Gastrocnemius medialis (tissue), 4 donors: ENCODE measurements at regions not wholly inside any gene's neighbourhood (a gene's known extent, or its start where the extent isn't known, plus 50 kb on each side); places are given as distances from the start of the nearest gene placed in this dataset.
"Not testable (repeated sequence)": the region's sequence is repeated elsewhere in the genome, so short reads cannot be mapped to it uniquely, and the experiment has no call there.

ENCODE experiments used
- ATAC-seq, 2 donors: fragments of 150-250 bp; one replicate each; pipeline ENCODE4 v1.9.1; 2016
- DNase-seq, 2 donors: peaks; one replicate each; pipeline ENCODE4 v3.0.0-alpha.2; 2019
- H3K27ac ChIP-seq, 4 donors: fragments of 200-600 bp; sonication (generic); 1 replicate in 1 of 4; 2 replicates in 3 of 4; pipeline ENCODE4 v1.5.1; 2016 to 2018; ENCODE audit warnings: mild to moderate bottlenecking in 2 of 4, moderate library complexity in 1 of 4
- H3K27me3 ChIP-seq, 3 donors: fragments of 200-600 bp; sonication (generic) in 2 of 3; 1 replicate in 1 of 3; 2 replicates in 2 of 3; pipeline versions ENCODE4 v1.5.1 to v1.6.0; 2016 to 2019; ENCODE audit warnings: mild to moderate bottlenecking in 1 of 3, moderate library complexity in 1 of 3
- H3K36me3 ChIP-seq, 2 donors: fragments of 200-600 bp; sonication (generic) in 1 of 2; one replicate each; pipeline ENCODE4 v1.5.1; 2017 to 2018
- H3K4me1 ChIP-seq, 2 donors: fragments of 200-600 bp; sonication (generic) in 1 of 2; one replicate each; pipeline ENCODE4 v1.5.1; 2016 to 2017; ENCODE audit warnings: mild to moderate bottlenecking in 2 of 2
- H3K4me3 ChIP-seq, 4 donors: fragments of 200-600 bp; sonication (generic) in 3 of 4; 1 replicate in 1 of 4; 2 replicates in 3 of 4; pipeline ENCODE4 v1.5.1; 2016 to 2019; ENCODE audit warnings: mild to moderate bottlenecking in 2 of 4
- H3K9me3 ChIP-seq, 3 donors: fragments of 200-600 bp; sonication (generic) in 2 of 3; 1 replicate in 1 of 3; 2 replicates in 2 of 3; pipeline ENCODE4 v1.5.1; 2016 to 2019
- POLR2A ChIP-seq, 2 donors: fragments of 450-650 bp; IDR thresholded peaks; one replicate each; pipeline ENCODE4 v1.6.1; 2017; ENCODE audit warnings: antibody characterized with exemption in 2 of 2, mild to moderate bottlenecking in 2 of 2, moderate library complexity in 2 of 2
- in situ Hi-C, 4 donors: fragments of 200-750 bp; cut with MboI; loops; one replicate each; pipeline versions ENCODE4 v1.15.0 to v1.8.0; 2017; ENCODE audit warnings: low sequenced_read_pairs in 4 of 4
- intact Hi-C: fragments of 100-400 bp; cut with DNase I; formaldehyde crosslinking; loops from one replicate; pipeline ENCODE4 v1.15.1; 2023; ENCODE audit warnings: low total_unique reads
- TF ChIP-seq, protein P1 (sequence below), 5 experiments: fragments of 450-650 bp in 3 of 5; fragments of 200-600 bp in 2 of 5; sonication (generic) in 2 of 5; IDR thresholded peaks in 4 of 5; conservative IDR thresholded peaks in 1 of 5; 1 replicate in 4 of 5; 2 replicates in 1 of 5; pipeline ENCODE4 v1.5.1; 2016 to 2019; ENCODE audit warnings: antibody characterized with exemption in 5 of 5, mild to moderate bottlenecking in 3 of 5, moderate library complexity in 3 of 5

DNA sequence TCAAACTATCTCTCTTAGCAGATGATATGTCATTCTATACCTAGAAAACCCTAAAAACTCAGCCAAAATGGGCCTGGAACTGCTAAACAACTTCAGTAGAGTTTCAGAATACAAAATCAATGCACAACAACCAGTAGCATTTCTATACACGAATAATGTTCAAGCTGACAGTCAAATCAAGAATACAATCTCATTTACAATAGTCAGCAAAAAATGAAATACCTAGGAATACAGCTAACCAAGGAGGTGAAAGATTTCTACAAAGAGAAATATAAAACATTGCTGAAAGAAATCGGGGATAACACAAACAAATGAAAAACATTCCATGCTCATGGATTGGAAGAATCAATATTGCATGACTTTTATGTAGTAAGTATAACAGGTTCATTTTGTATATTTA lies 804.8 kb downstream of the SLITRK1 start:
- no peak for TF ChIP-seq POLR2A (IDR thresholded peaks at IDR 0.05)
- TF ChIP-seq, protein P1, sequence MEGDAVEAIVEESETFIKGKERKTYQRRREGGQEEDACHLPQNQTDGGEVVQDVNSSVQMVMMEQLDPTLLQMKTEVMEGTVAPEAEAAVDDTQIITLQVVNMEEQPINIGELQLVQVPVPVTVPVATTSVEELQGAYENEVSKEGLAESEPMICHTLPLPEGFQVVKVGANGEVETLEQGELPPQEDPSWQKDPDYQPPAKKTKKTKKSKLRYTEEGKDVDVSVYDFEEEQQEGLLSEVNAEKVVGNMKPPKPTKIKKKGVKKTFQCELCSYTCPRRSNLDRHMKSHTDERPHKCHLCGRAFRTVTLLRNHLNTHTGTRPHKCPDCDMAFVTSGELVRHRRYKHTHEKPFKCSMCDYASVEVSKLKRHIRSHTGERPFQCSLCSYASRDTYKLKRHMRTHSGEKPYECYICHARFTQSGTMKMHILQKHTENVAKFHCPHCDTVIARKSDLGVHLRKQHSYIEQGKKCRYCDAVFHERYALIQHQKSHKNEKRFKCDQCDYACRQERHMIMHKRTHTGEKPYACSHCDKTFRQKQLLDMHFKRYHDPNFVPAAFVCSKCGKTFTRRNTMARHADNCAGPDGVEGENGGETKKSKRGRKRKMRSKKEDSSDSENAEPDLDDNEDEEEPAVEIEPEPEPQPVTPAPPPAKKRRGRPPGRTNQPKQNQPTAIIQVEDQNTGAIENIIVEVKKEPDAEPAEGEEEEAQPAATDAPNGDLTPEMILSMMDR (IDR thresholded peaks at IDR 0.05 in 4 of 5, conservative IDR thresholded peaks at IDR 0.05 in 1 of 5): no peak
- intact Hi-C loops: no loop called here
- no peaks in the 10 kb centered on the region for H3K4me1 ChIP-seq
- H3K27me3 ChIP-seq: no peaks in the 10 kb centered on the region
- no peak overlapping the region for H3K4me3 ChIP-seq
- DNase-seq (no peak), ATAC-seq (no peak)
- in situ Hi-C loops: no loop called here
- no peak overlapping the region for H3K27ac ChIP-seq
- no peaks in the 10 kb centered on the region for H3K9me3 ChIP-seq
- no peaks in the 10 kb centered on the region for H3K36me3 ChIP-seq

DNA sequence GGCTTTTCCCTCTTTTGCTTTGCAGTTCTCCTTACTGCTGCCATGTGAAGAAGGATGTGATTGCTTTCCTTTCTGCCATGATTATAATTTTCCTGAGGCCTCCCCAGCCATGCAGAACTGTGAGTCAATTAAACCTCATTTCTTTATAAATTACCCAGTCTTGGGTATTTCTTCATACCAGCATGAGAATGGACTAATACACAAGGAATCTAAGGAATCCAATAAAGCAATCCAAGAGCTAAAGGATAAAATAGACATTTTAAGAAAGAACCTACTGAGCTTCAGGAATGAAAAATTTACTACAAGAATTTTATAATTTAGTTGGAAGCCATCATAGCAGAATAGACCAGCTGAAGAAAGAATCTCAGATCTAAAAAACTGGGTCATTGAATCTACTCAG lies 808.3 kb downstream of the SLITRK1 start:
- in situ Hi-C loops, H3K36me3 ChIP-seq, intact Hi-C loops, H3K4me3 ChIP-seq, ATAC-seq, H3K27me3 ChIP-seq, H3K9me3 ChIP-seq, H3K4me1 ChIP-seq, DNase-seq: not testable (repeated sequence)
- H3K27ac ChIP-seq: peak overlapping the region in 1 of 4 donors; percentile 16

DNA sequence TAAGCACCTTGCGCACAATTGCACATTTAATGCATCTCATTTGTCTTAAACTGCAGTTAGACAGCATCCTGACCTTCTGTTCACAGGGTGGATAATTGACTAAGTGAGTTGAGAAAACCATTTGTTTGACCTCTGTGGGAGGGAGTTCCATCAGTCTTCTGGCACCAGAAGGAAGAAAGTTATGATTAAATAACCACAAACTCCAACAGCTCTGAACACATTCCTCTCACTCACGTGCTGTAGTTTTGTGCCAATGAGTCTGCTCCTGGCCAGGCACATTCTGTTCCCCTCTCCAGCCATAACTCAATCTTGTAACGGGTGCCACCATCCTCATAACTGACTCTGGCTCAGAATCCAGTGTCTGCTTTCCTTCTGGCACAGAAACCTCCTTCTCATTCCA lies 817.2 kb downstream of the SLITRK1 start:
- H3K27ac ChIP-seq: peak overlapping the region in 1 of 4 donors; percentile 46
- H3K4me3 ChIP-seq: no peak overlapping the region
- H3K36me3 ChIP-seq: no peaks in the 10 kb centered on the region
- in situ Hi-C loops: no loop called here
- H3K27me3 ChIP-seq: no peaks in the 10 kb centered on the region
- H3K9me3 ChIP-seq: no peaks in the 10 kb centered on the region
- no peak for TF ChIP-seq POLR2A (IDR thresholded peaks at IDR 0.05)
- TF ChIP-seq, protein P1 (IDR thresholded peaks at IDR 0.05 in 4 of 5, conservative IDR thresholded peaks at IDR 0.05 in 1 of 5): no peak
- peak; percentile 99 to 100 for ATAC-seq
- DNase-seq: peak; percentile 77 to 80
- intact Hi-C loops: no loop called here
- H3K4me1 ChIP-seq: peaks cover 0 to 5% of the 10 kb centered on the region in 2 donors

DNA sequence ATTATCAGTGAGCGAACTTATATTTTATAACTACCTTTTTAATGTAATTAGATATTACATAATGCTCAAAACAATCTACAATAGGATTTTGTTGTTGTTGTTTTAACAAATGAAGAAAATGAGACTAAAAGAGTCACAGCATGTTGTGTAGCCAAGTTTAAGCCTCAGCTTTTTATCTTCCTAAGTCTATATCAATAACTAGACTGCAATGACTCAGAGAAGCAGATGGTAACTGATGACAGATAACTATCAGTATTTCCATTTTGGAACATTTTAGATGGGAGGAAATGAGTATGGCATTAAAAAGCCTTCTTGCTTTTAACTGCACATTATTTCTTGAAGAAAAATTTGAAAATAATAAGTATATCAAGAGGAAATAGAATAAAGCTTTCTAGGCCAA lies 825.2 kb downstream of the SLITRK1 start:
- H3K9me3 ChIP-seq: no peaks in the 10 kb centered on the region
- H3K27me3 ChIP-seq: no peaks in the 10 kb centered on the region
- ATAC-seq (no peak), DNase-seq (no peak)
- no peaks in the 10 kb centered on the region for H3K4me1 ChIP-seq
- in situ Hi-C loops: no loop called here
- H3K4me3 ChIP-seq: no peak overlapping the region
- H3K36me3 ChIP-seq: no peaks in the 10 kb centered on the region
- H3K27ac ChIP-seq: no peak overlapping the region
- intact Hi-C loops: no loop called here
- no peak for TF ChIP-seq POLR2A (IDR thresholded peaks at IDR 0.05)
- TF ChIP-seq, protein P1 (IDR thresholded peaks at IDR 0.05 in 4 of 5, conservative IDR thresholded peaks at IDR 0.05 in 1 of 5): no peak

DNA sequence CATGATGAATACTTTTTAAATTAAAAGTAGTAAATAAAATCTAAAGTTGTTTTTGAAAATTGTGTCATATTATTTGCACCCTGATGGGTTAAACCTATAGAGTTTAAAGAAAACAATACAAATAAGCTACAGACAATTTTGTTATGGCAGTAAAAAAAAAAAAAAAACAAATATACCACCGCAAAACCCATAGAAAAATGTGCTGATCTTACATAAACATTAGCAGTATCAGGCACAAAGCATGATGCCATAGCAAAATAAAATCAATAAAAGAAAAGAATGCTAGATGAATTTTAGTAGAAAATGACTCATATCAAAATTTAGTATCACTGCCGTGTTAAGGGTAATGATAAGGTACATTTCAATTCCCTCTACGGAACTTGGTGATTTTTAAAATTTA lies 826.0 kb downstream of the SLITRK1 start:
- in situ Hi-C loops (no loop called here), intact Hi-C loops (no loop called here)
- TF ChIP-seq, protein P1 (IDR thresholded peaks at IDR 0.05 in 4 of 5, conservative IDR thresholded peaks at IDR 0.05 in 1 of 5): no peak
- TF ChIP-seq POLR2A (IDR thresholded peaks at IDR 0.05): no peak
- ATAC-seq: no peak
- Histone ChIP-seq H3K4me1 (no peaks in the 10 kb centered on the region), H3K36me3 (no peaks in the 10 kb centered on the region), H3K27me3 (no peaks in the 10 kb centered on the region), H3K27ac (no peak overlapping the region), H3K9me3 (no peaks in the 10 kb centered on the region), H3K4me3 (no peak overlapping the region)
- DNase-seq: no peak
